ENCODE measurements at regions not wholly inside any gene's neighbourhood (a gene's known extent, or its start where the extent isn't known, plus 50 kb on each side); places are given as distances from the start of the nearest gene placed in this dataset.

GRCh38 chr12:76206677-76207072, 122.2 kb upstream of the NAP1L1 start:
- no peak overlapping the region for H3K27ac ChIP-seq
- intact Hi-C loops (cut with DNase I): no loop called here
- TF ChIP-seq POLR2A (IDR thresholded peaks at IDR 0.05) (no peak), POLR2AphosphoS5 (IDR thresholded peaks at IDR 0.05; ENCODE audit: insufficient read depth in 1 of 2, low read depth in 1 of 2) (no peak), CTCF (IDR thresholded peaks at IDR 0.05) (no peak)
- H3K4me3 ChIP-seq: no peak overlapping the region
- no peaks in the 10 kb centered on the region for H3K27me3 ChIP-seq
- no peaks in the 10 kb centered on the region for H3K4me1 ChIP-seq
- no peaks in the 10 kb centered on the region for H3K36me3 ChIP-seq
- H3K9me3 ChIP-seq: no peaks in the 10 kb centered on the region
- no peak for DNase-seq (ENCODE audit: extremely low spot score in 2 of 2)

- Histone ChIP-seq H3K4me1 (no peaks in the 10 kb centered on the region), H3K36me3 (no peaks in the 10 kb centered on the region), H3K27me3 (no peaks in the 10 kb centered on the region), H3K9me3 (no peaks in the 10 kb centered on the region), H3K4me3 (no peak overlapping the region), H3K27ac (no peak overlapping the region)
- TF ChIP-seq POLR2A (IDR thresholded peaks at IDR 0.05): no peak
- TF ChIP-seq POLR2AphosphoS5 (IDR thresholded peaks at IDR 0.05; ENCODE audit: insufficient read depth in 1 of 2, low read depth in 1 of 2): no peak
- TF ChIP-seq CTCF (IDR thresholded peaks at IDR 0.05): no peak
- DNase-seq (ENCODE audit: extremely low spot score in 2 of 2): no peak
- intact Hi-C loops (cut with DNase I): no loop called here
Observed at GRCh38 chr12:76206039-76206676, 121.7 kb upstream of the NAP1L1 start.

GRCh38 chr12:76202621-76203020, 118.1 kb upstream of the NAP1L1 start:
- Histone ChIP-seq H3K4me3 (no peak overlapping the region), H3K9me3 (peaks cover 16% of the 10 kb centered on the region), H3K27ac (no peak overlapping the region), H3K27me3 (no peaks in the 10 kb centered on the region), H3K36me3 (no peaks in the 10 kb centered on the region), H3K4me1 (no peaks in the 10 kb centered on the region)
- no peak for TF ChIP-seq POLR2A (IDR thresholded peaks at IDR 0.05)
- TF ChIP-seq CTCF (IDR thresholded peaks at IDR 0.05): no peak
- DNase-seq (ENCODE audit: extremely low spot score in 2 of 2): no peak
- intact Hi-C loops (cut with DNase I): no loop called here

GRCh38 chr12:76201758-76202157, 117.3 kb upstream of the NAP1L1 start:
- Histone ChIP-seq H3K36me3 (no peaks in the 10 kb centered on the region), H3K4me1 (no peaks in the 10 kb centered on the region), H3K27ac (no peak overlapping the region), H3K4me3 (no peak overlapping the region), H3K27me3 (no peaks in the 10 kb centered on the region), H3K9me3 (peaks cover 16% of the 10 kb centered on the region)
- intact Hi-C loops (cut with DNase I): no loop called here
- DNase-seq (ENCODE audit: extremely low spot score in 2 of 2): no peak
- TF ChIP-seq CTCF (IDR thresholded peaks at IDR 0.05) (no peak), POLR2A (IDR thresholded peaks at IDR 0.05) (no peak), POLR2AphosphoS5 (IDR thresholded peaks at IDR 0.05; ENCODE audit: insufficient read depth in 1 of 2, low read depth in 1 of 2) (no peak)

GRCh38 chr12:76201316-76201715, 116.8 kb upstream of the NAP1L1 start:
- intact Hi-C loops (cut with DNase I): no loop called here
- TF ChIP-seq CTCF (IDR thresholded peaks at IDR 0.05): no peak
- no peak for TF ChIP-seq POLR2AphosphoS5 (IDR thresholded peaks at IDR 0.05; ENCODE audit: insufficient read depth in 1 of 2, low read depth in 1 of 2)
- TF ChIP-seq POLR2A (IDR thresholded peaks at IDR 0.05): no peak
- Histone ChIP-seq H3K36me3 (no peaks in the 10 kb centered on the region), H3K9me3 (peaks cover 16% of the 10 kb centered on the region), H3K4me3 (no peak overlapping the region), H3K27ac (no peak overlapping the region), H3K4me1 (no peaks in the 10 kb centered on the region), H3K27me3 (no peaks in the 10 kb centered on the region)
- DNase-seq (ENCODE audit: extremely low spot score in 2 of 2): no peak

All from vagina (tissue), 2 donors.